GM20000 (cell line): ENCODE measurements at regions not wholly inside any gene's neighbourhood (a gene's known extent, or its start where the extent isn't known, plus 50 kb on each side); places are given as distances from the start of the nearest gene placed in this dataset.

Experiments
- DNase-seq: peaks from one replicate; pipeline ENCODE4 v3.0.0; 2012; ENCODE audit warnings: low spot score
- TF ChIP-seq, protein P1 (sequence below): IDR thresholded peaks from 2 replicates; pipeline ENCODE4 v1.5.1; 2012; ENCODE audit warnings: mild to moderate bottlenecking, control low read depth; ENCODE audit errors: extremely low read depth, missing control alignments

DNA sequence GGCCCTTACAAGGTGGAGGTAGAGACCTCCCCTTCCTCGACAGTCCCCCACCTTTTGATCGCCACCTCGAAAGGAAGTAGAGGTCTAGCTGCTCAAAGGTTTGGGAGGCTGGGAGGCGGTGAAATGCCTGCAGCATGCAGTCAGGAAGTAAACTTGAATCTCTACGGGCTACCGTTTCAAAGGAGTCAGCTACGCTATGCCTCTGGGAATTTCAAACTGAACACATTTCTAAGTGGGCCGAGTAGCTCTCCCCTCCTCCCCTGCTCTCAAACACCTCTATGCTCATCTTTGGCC is 68.0 kb downstream of the CXCL12 start:
- TF ChIP-seq, protein P1, sequence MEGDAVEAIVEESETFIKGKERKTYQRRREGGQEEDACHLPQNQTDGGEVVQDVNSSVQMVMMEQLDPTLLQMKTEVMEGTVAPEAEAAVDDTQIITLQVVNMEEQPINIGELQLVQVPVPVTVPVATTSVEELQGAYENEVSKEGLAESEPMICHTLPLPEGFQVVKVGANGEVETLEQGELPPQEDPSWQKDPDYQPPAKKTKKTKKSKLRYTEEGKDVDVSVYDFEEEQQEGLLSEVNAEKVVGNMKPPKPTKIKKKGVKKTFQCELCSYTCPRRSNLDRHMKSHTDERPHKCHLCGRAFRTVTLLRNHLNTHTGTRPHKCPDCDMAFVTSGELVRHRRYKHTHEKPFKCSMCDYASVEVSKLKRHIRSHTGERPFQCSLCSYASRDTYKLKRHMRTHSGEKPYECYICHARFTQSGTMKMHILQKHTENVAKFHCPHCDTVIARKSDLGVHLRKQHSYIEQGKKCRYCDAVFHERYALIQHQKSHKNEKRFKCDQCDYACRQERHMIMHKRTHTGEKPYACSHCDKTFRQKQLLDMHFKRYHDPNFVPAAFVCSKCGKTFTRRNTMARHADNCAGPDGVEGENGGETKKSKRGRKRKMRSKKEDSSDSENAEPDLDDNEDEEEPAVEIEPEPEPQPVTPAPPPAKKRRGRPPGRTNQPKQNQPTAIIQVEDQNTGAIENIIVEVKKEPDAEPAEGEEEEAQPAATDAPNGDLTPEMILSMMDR, result no peak
- DNase-seq, result no peak

DNA sequence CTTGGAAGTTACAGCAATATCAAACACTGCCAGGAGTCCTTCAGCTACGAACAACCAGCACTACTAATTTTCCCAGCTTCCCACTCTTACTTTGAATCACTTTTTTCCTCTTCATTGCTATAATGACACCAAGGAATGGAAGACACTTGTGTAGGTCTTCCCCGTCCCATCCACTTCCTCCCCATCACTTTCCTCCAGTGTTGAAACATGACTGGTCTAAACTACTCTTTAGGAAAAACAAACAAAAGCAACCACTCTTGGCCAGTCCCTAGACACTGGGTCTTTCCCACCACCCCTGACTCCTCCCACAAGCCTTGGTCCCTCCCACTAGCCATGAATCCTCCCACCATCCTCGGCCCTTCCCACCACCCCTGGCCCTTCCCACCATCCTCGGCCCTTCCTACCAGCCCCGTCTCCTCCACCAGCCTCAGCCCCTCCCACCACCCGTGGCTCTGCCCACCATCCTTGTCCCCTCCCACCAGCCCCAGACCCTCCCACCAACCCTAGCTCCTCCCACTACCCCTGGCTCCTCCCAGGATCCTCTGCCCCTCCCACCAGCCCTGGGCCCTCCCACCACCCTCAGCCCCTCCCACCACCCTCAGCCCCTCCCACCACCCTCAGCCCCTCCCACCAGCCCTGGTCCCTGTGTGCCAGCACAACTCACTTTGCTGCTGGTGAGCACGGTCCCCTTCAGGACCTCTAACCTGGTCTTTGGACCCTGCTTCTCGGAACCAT is 68.5 kb downstream of the CXCL12 start:
- DNase-seq, result no peak
- TF ChIP-seq, protein P1, result no peak

DNA sequence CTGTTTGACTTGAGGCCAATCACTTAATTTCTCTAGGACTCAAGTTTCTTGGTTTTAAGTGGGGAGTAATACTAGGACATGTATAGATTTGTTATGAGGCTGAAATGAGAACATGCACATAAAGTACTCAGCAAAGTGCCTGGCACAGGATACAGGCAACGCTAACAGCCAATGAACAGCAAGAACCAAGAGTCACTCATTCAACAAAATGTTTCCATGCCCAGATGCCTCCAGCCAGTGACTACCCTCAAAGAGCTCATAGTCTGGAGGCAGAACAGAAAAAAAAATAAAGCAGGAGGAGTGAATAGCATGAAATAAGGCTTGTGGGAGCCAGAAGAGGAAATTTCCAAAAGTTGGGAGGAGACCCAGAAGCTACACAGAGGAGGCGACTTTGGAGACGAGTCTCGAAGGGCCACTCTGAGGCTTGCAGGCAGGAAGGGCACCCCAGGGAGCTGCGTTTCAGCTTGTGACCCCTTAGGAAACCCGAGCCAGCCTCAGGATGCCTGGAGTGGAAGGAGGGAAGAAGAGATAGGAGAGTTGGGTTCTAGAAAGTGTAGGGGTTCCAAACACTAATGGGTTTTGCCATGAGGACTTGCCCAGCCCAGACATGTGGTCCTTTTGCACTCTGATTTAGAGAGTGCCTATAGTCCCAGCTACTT is 70.0 kb downstream of the CXCL12 start:
- no peak for DNase-seq
- TF ChIP-seq, protein P1, result no peak

DNA sequence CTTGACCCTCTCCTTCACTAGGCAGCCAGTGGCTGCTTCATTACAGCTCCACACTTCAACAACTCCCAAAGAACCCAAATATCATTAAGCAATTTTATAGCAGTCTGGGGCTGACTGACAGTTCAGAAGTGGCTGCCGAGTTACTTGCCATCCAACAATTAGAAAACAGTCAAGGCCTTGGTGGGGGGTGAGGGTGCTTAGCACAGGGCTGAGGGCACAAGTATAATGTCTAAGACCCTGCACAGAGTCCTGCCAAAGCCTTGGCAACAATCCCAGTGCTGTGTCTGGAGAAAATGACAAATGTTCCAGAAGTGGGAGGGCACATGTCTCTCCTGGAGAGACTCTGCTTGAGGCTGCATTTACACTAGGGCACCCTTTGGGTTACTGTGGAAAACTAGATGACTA is 71.1 kb downstream of the CXCL12 start:
- no peak for DNase-seq
- TF ChIP-seq, protein P1, result no peak

DNA sequence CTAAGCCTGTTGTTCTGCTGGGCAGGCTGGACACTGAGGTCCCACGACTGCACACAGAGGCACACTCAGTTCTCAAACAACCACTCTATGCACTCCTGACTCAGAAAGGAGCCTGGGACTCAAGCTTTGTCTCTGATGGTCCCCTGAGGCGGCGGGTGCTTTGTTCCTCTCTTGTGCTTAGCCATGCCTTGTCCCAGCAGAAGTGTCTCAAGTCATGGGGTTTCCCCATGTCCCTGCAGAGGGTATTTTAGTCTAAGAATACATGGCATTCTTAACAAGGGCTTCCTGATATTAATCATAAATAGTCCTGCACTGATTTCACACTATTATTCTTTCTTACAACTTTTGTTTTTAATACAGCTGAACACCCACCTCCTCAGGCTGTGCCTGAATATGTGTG is 72.5 kb downstream of the CXCL12 start:
- TF ChIP-seq, protein P1, result no peak

DNA sequence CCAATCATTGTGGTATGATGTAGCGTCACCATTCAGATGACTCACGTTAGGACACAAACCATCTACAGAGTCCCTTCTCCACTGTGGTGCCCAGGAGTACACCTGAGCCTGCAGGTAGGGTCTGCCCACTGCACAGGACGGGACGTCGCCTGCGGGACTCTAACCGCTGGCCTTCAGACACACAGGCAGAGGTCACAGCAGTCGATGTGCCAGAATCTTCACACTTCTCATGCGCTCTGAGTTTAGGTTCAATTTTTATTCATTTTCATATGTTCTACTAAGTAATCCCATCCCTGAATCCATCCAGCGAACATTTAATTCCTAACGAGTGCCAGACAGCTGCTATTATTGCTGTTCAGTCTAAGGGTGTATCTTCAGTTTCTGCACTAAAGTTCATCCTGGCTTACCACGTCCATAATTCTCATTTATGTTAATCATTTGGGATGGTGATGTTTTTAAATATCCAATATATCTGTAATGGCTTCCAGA is 73.3 kb downstream of the CXCL12 start:
- DNase-seq, result no peak
- TF ChIP-seq, protein P1, result no peak

More for the DNA sequence above, 72.5 kb downstream of the CXCL12 start:
- DNase-seq, result peak; percentile 39

DNA sequence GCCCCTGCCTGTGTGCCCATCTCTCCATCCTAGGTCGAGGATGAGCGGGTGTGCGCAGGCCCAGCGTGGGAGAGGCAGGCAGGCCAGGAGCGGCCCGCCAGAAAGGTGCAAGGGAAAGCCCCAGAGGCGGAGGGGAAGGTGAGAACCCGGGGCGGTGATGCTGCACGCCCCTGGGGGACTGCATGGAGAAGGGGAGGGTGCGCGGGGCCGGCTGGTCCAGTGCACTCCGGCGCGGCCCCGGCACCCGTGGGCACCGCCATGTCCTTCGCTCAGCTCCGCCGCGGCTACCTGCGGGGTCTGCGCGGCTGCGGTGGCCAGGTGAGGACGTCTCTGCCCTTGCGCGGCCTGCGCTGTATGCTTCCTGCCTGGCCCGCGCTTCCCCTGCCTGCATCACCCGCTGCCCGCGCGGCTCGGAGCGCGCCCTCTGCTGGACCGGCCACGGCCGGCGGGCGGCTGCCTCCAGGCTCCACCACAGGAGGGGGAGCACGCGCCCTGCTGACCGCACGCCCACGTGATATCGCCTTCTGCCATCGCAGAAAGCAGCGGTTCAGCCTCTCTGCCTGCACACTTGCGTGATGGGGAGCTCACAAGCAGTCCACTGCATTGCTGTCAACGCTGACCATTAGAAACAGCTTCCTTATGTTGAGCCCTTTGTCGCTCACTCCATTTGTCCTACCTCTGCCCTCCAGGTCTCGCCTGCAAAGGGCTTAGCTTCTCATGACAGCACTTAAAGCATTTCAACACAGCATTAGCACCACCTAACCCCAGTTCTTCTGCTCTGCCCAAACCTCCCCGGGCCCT is 73.9 kb downstream of the CXCL12 start:
- peak; percentile 89 for DNase-seq
- TF ChIP-seq, protein P1, result peak; percentile 97
